Fibroblast of lung (primary cell): ENCODE measurements at regions not wholly inside any gene's neighbourhood (a gene's known extent, or its start where the extent isn't known, plus 50 kb on each side); places are given as distances from the start of the nearest gene placed in this dataset.

Experiments
- DNase-seq, 2 donors: peaks; one replicate each; pipeline versions ENCODE4 v3.0.0 to v3.0.0-alpha.2; 2010; ENCODE audit warnings: low read depth in 2 of 2
- H2AFZ ChIP-seq: 2 replicates; pipeline ENCODE4 v1.5.1; 2012; ENCODE audit warnings: low read length, control low read depth, inconsistent platforms
- H3K27ac ChIP-seq: 2 replicates; pipeline ENCODE4 v1.5.1; 2011; ENCODE audit warnings: low read length, control low read depth; ENCODE audit not compliant: insufficient read depth
- H3K27me3 ChIP-seq: 2 replicates; pipeline ENCODE4 v1.5.1; 2011; ENCODE audit warnings: mild to moderate bottlenecking, low read length; ENCODE audit not compliant: control insufficient read depth, insufficient read depth
- H3K36me3 ChIP-seq: 2 replicates; pipeline ENCODE4 v1.5.1; 2011; ENCODE audit warnings: low read length; ENCODE audit not compliant: control insufficient read depth, insufficient read depth
- H3K4me1 ChIP-seq: 2 replicates; pipeline ENCODE4 v1.5.1; 2011; ENCODE audit warnings: low read length; ENCODE audit not compliant: control insufficient read depth, insufficient read depth; ENCODE audit errors: extremely low read depth
- H3K4me2 ChIP-seq: 2 replicates; pipeline ENCODE4 v1.5.1; 2011; ENCODE audit warnings: low read length, control low read depth; ENCODE audit not compliant: insufficient read depth; ENCODE audit errors: extremely low read depth
- H3K4me3 ChIP-seq, 4 experiments: fragments of 200-600 bp in 1 of 4; sonication (generic) in 1 of 4; replicated peaks in 1 of 4; 2 replicates each; pipeline ENCODE4 v1.5.1; 2011 to 2016; ENCODE audit warnings: low read length in 4 of 4, low read depth in 3 of 4, mild to moderate bottlenecking in 3 of 4, control low read depth in 2 of 4, inconsistent platforms in 1 of 4, mixed read lengths in 1 of 4; ENCODE audit not compliant: insufficient read depth in 1 of 4; ENCODE audit errors: control extremely low read depth in 1 of 4
- H3K79me2 ChIP-seq: 2 replicates; pipeline ENCODE4 v1.5.1; 2012; ENCODE audit warnings: mild to moderate bottlenecking, low read length, inconsistent platforms; ENCODE audit not compliant: control insufficient read depth, insufficient read depth
- H3K9ac ChIP-seq: 2 replicates; pipeline ENCODE4 v1.5.1; 2011; ENCODE audit warnings: mild to moderate bottlenecking, low read length, control low read depth; ENCODE audit not compliant: insufficient read depth
- H3K9me3 ChIP-seq: 2 replicates; pipeline ENCODE4 v1.5.1; 2012; ENCODE audit warnings: low read depth, low read length; ENCODE audit not compliant: control insufficient read depth, insufficient read depth
- H4K20me1 ChIP-seq: 2 replicates; pipeline ENCODE4 v1.5.1; 2011; ENCODE audit warnings: low read length; ENCODE audit not compliant: control insufficient read depth, insufficient read depth; ENCODE audit errors: extremely low read depth
- CTCF ChIP-seq, 2 donors: IDR thresholded peaks in 1 of 2; conservative IDR thresholded peaks in 1 of 2; 1 replicate in 1 of 2; 2 replicates in 1 of 2; pipeline ENCODE4 v1.5.1; 2011 to 2012; ENCODE audit warnings: low read length in 2 of 2, control low read depth in 1 of 2, inconsistent platforms in 1 of 2, low read depth in 1 of 2, mild to moderate bottlenecking in 1 of 2
- EZH2 ChIP-seq: IDR thresholded peaks from 2 replicates; pipeline ENCODE4 v1.5.1; 2012; ENCODE audit warnings: low read length, control low read depth, mild to moderate bottlenecking; ENCODE audit errors: missing control alignments

- Histone ChIP-seq H3K9me3 (no peaks in the 10 kb centered on the region), H3K27ac (no peak overlapping the region), H3K4me2 (no peak overlapping the region), H3K4me1 (no peaks in the 10 kb centered on the region), H3K79me2 (no peaks in the 10 kb centered on the region), H4K20me1 (no peaks in the 10 kb centered on the region), H3K36me3 (no peaks in the 10 kb centered on the region), H3K27me3 (no peaks in the 10 kb centered on the region), H2AFZ (no peak overlapping the region), H3K4me3 (no peak overlapping the region), H3K9ac (no peak overlapping the region)
- no peak for DNase-seq
- TF ChIP-seq CTCF (conservative IDR thresholded peaks at IDR 0.05 in 1 of 2, IDR thresholded peaks at IDR 0.05 in 1 of 2; ENCODE audit: low read depth in 1 of 2, low read length in 2 of 2), result no peak
- TF ChIP-seq EZH2, result no peak
These were observed 116.7 kb downstream of the SOX4 start for GRCh38 chr6:21710216-21710615.

- no peak overlapping the region for H3K9ac ChIP-seq
- H3K9me3 ChIP-seq, result no peaks in the 10 kb centered on the region
- H3K4me2 ChIP-seq, result no peak overlapping the region
- H4K20me1 ChIP-seq, result no peaks in the 10 kb centered on the region
- no peaks in the 10 kb centered on the region for H3K36me3 ChIP-seq
- no peak overlapping the region for H3K4me3 ChIP-seq
- no peaks in the 10 kb centered on the region for H3K27me3 ChIP-seq
- no peaks in the 10 kb centered on the region for H3K79me2 ChIP-seq
- no peak for DNase-seq
- H3K4me1 ChIP-seq, result no peaks in the 10 kb centered on the region
- H2AFZ ChIP-seq, result no peak overlapping the region
- TF ChIP-seq EZH2 (no peak), CTCF (conservative IDR thresholded peaks at IDR 0.05 in 1 of 2, IDR thresholded peaks at IDR 0.05 in 1 of 2; ENCODE audit: low read depth in 1 of 2, low read length in 2 of 2) (no peak)
- H3K27ac ChIP-seq, result no peak overlapping the region
These were observed 117.5 kb downstream of the SOX4 start for GRCh38 chr6:21710908-21711627.

GRCh38 chr6:21712213-21712612, 118.7 kb downstream of the SOX4 start:
- Histone ChIP-seq H4K20me1 (no peaks in the 10 kb centered on the region), H3K79me2 (no peaks in the 10 kb centered on the region)

More at GRCh38 chr6:21712213-21712612, 118.7 kb downstream of the SOX4 start:
- H3K27me3 ChIP-seq, result no peaks in the 10 kb centered on the region
- no peaks in the 10 kb centered on the region for H3K9me3 ChIP-seq
- no peaks in the 10 kb centered on the region for H3K4me1 ChIP-seq
- H2AFZ ChIP-seq, result no peak overlapping the region
- no peaks in the 10 kb centered on the region for H3K36me3 ChIP-seq
- H3K4me3 ChIP-seq, result no peak overlapping the region
- H3K27ac ChIP-seq, result no peak overlapping the region
- no peak overlapping the region for H3K4me2 ChIP-seq
- DNase-seq, result no peak
- TF ChIP-seq CTCF (conservative IDR thresholded peaks at IDR 0.05 in 1 of 2, IDR thresholded peaks at IDR 0.05 in 1 of 2; ENCODE audit: low read depth in 1 of 2, low read length in 2 of 2) (no peak), EZH2 (no peak)
- H3K9ac ChIP-seq, result no peak overlapping the region
